OCI-LY7 (cell line): ENCODE measurements at regions not wholly inside any gene's neighbourhood (a gene's known extent, or its start where the extent isn't known, plus 50 kb on each side); places are given as distances from the start of the nearest gene placed in this dataset.

ENCODE experiments used
- BruUV-seq: library from RNA; stranded (reverse); fragments of 400-500 nt; replicated peaks from 2 replicates; lab custom pipeline; 2021; lab: Mats Ljungman, UMichigan
- CTCF ChIA-PET: fragments of 300-600 bp; sonication (Branson Sonifier 250); formaldehyde crosslinking; loops from one replicate; lab custom pipeline; 2022; ENCODE audit warnings: antibody characterized with exemption; ENCODE audit not compliant: unreplicated experiment; lab: Charles Lee
- POLR2A ChIA-PET: fragments of 300-600 bp; sonication (Branson Sonifier 250); formaldehyde crosslinking; loops from one replicate; lab custom pipeline; 2022; ENCODE audit warnings: antibody characterized with exemption; lab: Charles Lee
- DNase-seq: peaks from one replicate; pipeline ENCODE4 v3.0.0-alpha.2; 2015; ENCODE audit warnings: low spot score
- H2AFZ ChIP-seq: fragments of 200-600 bp; sonication (generic), shearing (Covaris generic); 2 replicates; pipeline ENCODE4 v1.6.1; 2014; ENCODE audit warnings: mild to moderate bottlenecking, antibody characterized with exemption, low read length, moderate library complexity
- H3K27ac ChIP-seq: fragments of 200-600 bp; sonication (generic); 2 replicates; pipeline ENCODE4 v1.5.1; 2014; ENCODE audit warnings: mixed run types, low read depth, mild to moderate bottlenecking, moderate library complexity, low read length, inconsistent platforms; ENCODE audit not compliant: poor library complexity, severe bottlenecking
- H3K36me3 ChIP-seq: fragments of 200-600 bp; sonication (generic); 2 replicates; pipeline ENCODE4 v1.6.1; 2014; ENCODE audit warnings: mild to moderate bottlenecking, antibody characterized with exemption, low read length, moderate library complexity, mixed read lengths; ENCODE audit not compliant: insufficient read depth
- H3K4me1 ChIP-seq: fragments of 200-600 bp; sonication (generic); 2 replicates; pipeline ENCODE4 v1.5.1; 2014; ENCODE audit warnings: mild to moderate bottlenecking, low read length; ENCODE audit not compliant: insufficient read depth, poor library complexity, severe bottlenecking
- H3K4me2 ChIP-seq: fragments of 200-600 bp; sonication (generic); 2 replicates; pipeline ENCODE4 v1.6.1; 2014; ENCODE audit warnings: mild to moderate bottlenecking, low read length
- H3K4me3 ChIP-seq: fragments of 200-600 bp; sonication (generic); 2 replicates; pipeline ENCODE4 v1.5.1; 2014; ENCODE audit warnings: mild to moderate bottlenecking, low read depth, low read length; ENCODE audit not compliant: poor library complexity, severe bottlenecking
- H3K79me2 ChIP-seq: fragments of 200-600 bp; sonication (generic); 2 replicates; pipeline ENCODE4 v1.6.1; 2016; ENCODE audit warnings: low read depth, mild to moderate bottlenecking, low read length, moderate library complexity, mixed read lengths; ENCODE audit not compliant: insufficient read depth
- H3K9me2 ChIP-seq: fragments of 200-600 bp; sonication (generic); 2 replicates; pipeline ENCODE4 v1.6.1; 2016; ENCODE audit warnings: mild to moderate bottlenecking, low read length, mixed read lengths; ENCODE audit not compliant: insufficient read depth
- H3K9me3 ChIP-seq: fragments of 200-600 bp; sonication (generic); 2 replicates; pipeline ENCODE4 v1.6.1; 2014; ENCODE audit warnings: mild to moderate bottlenecking, mixed run types, low read length, mixed read lengths
- H4K20me1 ChIP-seq: fragments of 200-600 bp; sonication (generic); 2 replicates; pipeline ENCODE4 v1.6.1; 2014; ENCODE audit warnings: mild to moderate bottlenecking, antibody characterized with exemption, low read length, moderate library complexity, mixed read lengths; ENCODE audit not compliant: insufficient read depth
- EZH2phosphoT487 ChIP-seq: fragments of 200-600 bp; sonication (generic); IDR thresholded peaks from 2 replicates; pipeline ENCODE4 v1.6.1; 2018; ENCODE audit warnings: low read depth, borderline replicate concordance, mild to moderate bottlenecking, mixed run types, antibody characterized with exemption, low read length, moderate library complexity, mixed read lengths
- intact Hi-C: fragments of 100-400 bp; cut with micrococcal nuclease; formaldehyde crosslinking; loops from one replicate; pipeline ENCODE4 v1.10.0; 2022; ENCODE audit not compliant: unreplicated experiment
- TF ChIP-seq, protein P1 (sequence below): fragments of 200-600 bp; sonication (generic); conservative IDR thresholded peaks from 2 replicates; pipeline ENCODE4 v1.5.1; 2014; ENCODE audit warnings: mild to moderate bottlenecking, antibody characterized with exemption, low read length, moderate library complexity, mixed read lengths

GRCh38 chr2:150646746-150647145, 159.3 kb upstream of the RND3 start:
- POLR2A ChIA-PET = no interaction called here
- no peak for DNase-seq

DNA sequence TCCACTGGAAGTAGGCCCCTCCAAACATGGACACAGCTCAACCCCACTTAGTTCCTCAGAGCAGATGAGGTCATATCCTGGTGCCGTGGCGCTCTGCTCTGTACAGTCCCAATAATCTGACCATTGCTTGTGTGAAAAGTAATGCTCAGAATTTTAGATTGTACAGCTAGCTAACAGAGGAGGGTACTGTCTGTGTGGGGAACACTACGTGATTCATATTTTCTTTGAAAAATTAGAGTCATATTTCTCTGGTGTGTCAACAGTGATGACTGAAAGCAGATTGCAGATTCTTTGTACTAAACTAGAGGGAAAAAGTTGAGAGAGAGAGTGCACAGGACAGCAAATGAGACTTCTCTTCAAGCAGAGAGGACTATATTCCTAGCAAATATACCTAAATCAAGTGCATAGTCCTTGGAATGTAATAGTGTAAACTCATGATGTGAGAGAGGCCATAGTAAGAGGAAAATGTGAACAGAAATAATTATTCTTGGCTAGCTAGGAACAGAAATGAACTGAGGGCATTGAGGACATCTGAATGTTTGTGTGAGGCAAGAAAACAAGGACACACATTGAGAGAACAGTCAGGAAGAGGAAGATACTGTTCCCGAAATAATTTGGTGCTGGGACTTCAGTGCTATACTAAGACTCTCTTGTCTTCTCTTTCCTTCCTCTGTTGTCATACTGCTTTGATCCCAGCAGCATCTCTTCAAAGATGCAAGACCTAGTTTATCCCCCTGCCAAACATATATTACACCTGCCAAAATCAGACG, 157.0 kb upstream of the RND3 start:
- Histone ChIP-seq H2AFZ (no peak overlapping the region), H3K4me3 (no peak overlapping the region), H3K9me2 (no peaks in the 10 kb centered on the region), H3K79me2 (no peaks in the 10 kb centered on the region), H3K4me2 (no peak overlapping the region), H3K36me3 (no peaks in the 10 kb centered on the region), H3K9me3 (no peaks in the 10 kb centered on the region), H4K20me1 (no peaks in the 10 kb centered on the region), H3K27ac (no peak overlapping the region), H3K4me1 (no peaks in the 10 kb centered on the region)
- intact Hi-C loops = no loop called here
- no peak for DNase-seq
- no TSS peak for BruUV-seq
- CTCF ChIA-PET = no interaction called here
- no peak for TF ChIP-seq EZH2phosphoT487
- TF ChIP-seq, protein P1, sequence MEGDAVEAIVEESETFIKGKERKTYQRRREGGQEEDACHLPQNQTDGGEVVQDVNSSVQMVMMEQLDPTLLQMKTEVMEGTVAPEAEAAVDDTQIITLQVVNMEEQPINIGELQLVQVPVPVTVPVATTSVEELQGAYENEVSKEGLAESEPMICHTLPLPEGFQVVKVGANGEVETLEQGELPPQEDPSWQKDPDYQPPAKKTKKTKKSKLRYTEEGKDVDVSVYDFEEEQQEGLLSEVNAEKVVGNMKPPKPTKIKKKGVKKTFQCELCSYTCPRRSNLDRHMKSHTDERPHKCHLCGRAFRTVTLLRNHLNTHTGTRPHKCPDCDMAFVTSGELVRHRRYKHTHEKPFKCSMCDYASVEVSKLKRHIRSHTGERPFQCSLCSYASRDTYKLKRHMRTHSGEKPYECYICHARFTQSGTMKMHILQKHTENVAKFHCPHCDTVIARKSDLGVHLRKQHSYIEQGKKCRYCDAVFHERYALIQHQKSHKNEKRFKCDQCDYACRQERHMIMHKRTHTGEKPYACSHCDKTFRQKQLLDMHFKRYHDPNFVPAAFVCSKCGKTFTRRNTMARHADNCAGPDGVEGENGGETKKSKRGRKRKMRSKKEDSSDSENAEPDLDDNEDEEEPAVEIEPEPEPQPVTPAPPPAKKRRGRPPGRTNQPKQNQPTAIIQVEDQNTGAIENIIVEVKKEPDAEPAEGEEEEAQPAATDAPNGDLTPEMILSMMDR = no peak
- POLR2A ChIA-PET = no interaction called here

More at GRCh38 chr2:150646746-150647145, 159.3 kb upstream of the RND3 start:
- Histone ChIP-seq H3K9me3 (no peaks in the 10 kb centered on the region), H2AFZ (no peak overlapping the region), H3K36me3 (no peaks in the 10 kb centered on the region), H3K4me1 (no peaks in the 10 kb centered on the region), H4K20me1 (no peaks in the 10 kb centered on the region), H3K4me2 (no peak overlapping the region), H3K79me2 (no peaks in the 10 kb centered on the region), H3K27ac (no peak overlapping the region), H3K4me3 (no peak overlapping the region), H3K9me2 (no peaks in the 10 kb centered on the region)
- intact Hi-C loops = no loop called here
- CTCF ChIA-PET = no interaction called here
- TF ChIP-seq EZH2phosphoT487 = no peak
- TF ChIP-seq, protein P1 = no peak
- no TSS peak for BruUV-seq

GRCh38 chr2:150643114-150643725, 155.8 kb upstream of the RND3 start:
- no peak overlapping the region for H3K4me3 ChIP-seq
- no peak overlapping the region for H2AFZ ChIP-seq
- TF ChIP-seq EZH2phosphoT487 = no peak
- TF ChIP-seq, protein P1 = no peak
- H3K4me1 ChIP-seq = no peaks in the 10 kb centered on the region
- CTCF ChIA-PET = no interaction called here
- H3K9me3 ChIP-seq = no peaks in the 10 kb centered on the region
- no peak for DNase-seq
- H3K79me2 ChIP-seq = no peaks in the 10 kb centered on the region
- H3K27ac ChIP-seq = no peak overlapping the region
- intact Hi-C loops = no loop called here
- no peaks in the 10 kb centered on the region for H3K9me2 ChIP-seq
- BruUV-seq = no TSS peak
- no peak overlapping the region for H3K4me2 ChIP-seq
- POLR2A ChIA-PET = no interaction called here
- H4K20me1 ChIP-seq = no peaks in the 10 kb centered on the region
- no peaks in the 10 kb centered on the region for H3K36me3 ChIP-seq
